ENCODE measurements at regions not wholly inside any gene's neighbourhood (a gene's known extent, or its start where the extent isn't known, plus 50 kb on each side); places are given as distances from the start of the nearest gene placed in this dataset.

DNA sequence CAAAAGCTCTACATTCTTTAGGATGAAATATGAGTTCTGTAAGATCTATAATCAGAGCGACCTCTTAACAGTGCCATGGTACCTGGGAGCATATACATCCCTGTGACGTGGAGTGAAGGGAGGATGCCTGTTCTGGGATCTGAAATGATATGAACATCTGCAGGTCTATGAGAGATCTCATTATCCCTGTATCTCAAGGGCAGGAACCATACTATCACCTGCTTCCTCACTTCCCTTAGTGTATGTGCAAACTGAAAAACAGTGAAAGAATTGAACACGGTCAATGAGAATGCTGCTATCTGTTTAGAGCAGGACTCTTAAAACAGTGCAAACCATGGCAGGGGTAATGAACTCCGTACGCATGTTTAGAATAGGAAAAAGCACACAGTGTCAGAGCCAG, 364.0 kb downstream of the LPIN1 start:
- no peak for DNase-seq (ENCODE audit: low read depth in 2 of 2)

DNA sequence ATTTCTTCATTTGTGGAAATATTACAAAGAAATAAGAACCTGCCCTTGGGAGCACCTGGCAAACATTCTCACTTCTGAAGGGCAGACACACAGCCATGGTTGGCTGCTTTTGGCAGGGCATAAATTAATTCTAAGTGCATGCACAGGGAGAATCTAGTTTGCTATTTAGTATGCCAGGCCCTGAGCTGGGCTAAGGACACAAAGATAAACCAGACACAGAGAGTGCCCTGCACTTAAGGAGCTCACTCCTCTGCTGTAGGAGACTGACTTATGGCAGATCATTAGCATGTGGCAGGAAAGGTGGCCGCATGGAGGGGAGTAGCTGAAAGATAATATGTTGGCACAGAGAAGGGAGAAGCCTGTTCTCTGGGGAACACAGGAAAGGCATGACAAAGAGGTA, 367.0 kb downstream of the LPIN1 start:
- DNase-seq (ENCODE audit: low read depth in 2 of 2) = no peak

DNA sequence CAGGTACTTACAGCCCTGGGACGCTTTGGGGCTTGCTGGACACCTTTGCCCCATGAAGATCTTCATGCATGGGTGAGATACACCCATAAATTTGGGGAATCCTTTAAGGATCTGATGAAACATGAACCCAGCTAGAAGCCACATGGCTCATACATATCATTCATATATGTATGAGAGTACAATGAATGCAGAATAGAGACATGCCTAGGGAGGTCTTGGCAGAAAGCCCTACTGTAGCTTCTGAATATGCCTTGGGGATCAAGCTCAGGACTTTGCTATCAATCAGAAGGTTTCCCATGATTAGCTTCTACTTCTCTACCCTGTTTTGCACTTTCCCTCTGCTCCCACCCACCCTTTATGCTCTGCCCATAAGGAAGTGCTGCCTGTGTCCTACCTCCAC, 368.4 kb downstream of the LPIN1 start:
- DNase-seq (ENCODE audit: low read depth in 2 of 2) = no peak

DNA sequence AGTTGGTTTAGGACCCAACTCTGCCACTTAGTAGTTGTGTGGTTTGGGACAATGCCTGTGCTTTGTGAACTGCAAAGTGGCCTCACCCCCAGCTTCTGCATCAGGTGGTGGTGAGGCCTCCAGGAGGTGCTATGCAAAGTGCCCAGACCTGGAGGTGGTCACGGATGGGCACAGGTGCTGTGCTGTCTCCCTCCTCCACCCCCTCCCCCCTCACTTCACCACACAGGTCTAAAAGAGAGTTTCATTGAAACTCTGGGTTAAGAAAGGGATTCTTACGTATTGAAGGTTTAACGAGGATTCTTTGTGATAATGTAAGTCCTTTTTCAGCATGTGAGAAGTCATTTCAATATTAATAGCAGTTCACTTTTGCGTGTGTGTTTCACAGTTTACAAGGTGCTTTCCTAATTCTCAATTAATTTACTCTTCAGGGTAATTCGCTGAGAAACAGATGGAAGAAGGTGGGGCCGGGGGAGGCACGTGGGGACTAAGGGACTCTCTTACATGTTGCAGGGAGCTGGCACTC, 369.9 kb downstream of the LPIN1 start:
- no peak for DNase-seq (ENCODE audit: low read depth in 2 of 2)

DNA sequence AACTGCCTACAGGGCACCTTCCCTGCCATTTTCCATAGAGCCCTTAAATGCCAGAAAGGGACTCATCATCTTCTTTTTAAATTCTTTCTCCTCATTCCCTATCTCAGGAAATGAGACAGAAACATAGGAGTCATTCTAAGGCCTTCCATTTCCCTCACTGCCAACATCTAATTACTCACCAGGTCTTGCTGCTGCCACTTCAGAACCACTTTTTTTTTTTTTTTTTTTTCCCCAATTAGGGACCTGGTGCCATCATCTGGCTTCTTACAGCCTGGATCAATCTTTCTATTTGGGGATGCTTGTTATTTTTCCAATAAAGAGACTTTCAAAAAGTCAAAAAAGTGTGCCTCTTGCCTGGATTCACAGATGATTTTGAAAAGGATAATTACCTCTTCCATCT, 373.4 kb downstream of the LPIN1 start:
- DNase-seq (ENCODE audit: low read depth in 2 of 2) = no peak

DNA sequence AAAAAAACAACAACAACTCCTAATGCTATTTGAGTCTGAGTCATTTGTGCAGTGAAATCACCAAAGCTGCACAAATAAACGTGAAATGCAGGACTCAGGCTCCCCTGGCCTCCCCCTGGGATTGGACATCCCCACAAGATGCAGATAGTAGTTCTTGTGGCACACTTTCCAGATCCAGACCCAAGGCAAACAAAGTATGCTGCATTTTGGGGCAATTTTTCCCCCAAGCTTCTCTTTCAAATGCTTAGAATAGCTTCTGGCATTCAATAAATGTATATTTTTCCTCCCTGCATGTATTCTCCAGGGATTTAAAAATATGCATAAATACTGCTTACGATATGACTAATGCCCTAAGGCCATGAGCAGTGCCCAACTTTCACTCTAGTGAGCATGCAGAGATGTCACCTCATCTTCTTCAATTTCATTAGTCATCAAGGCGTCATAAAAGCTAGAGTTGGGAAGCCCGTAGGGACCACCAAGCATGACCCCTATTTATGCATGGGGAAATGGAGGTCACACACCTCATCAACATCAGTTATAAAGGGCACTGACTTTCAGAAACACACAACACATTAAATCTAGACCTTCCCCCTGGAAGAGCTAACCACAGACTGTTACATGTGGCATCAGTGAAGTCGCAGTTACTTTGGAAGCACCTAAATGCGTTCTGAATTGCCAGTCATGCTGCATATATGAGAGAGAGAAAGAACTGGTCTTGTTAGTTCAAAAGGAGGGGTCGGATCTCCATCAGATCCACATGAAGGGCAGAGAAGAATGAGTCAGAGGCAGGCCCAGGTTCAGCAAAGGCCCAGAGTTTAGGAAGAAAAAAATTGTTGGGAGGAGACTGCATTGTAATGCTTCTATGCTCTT, 374.1 kb downstream of the LPIN1 start:
- DNase-seq (ENCODE audit: low read depth in 2 of 2) = peak; percentile 72 to 76

DNA sequence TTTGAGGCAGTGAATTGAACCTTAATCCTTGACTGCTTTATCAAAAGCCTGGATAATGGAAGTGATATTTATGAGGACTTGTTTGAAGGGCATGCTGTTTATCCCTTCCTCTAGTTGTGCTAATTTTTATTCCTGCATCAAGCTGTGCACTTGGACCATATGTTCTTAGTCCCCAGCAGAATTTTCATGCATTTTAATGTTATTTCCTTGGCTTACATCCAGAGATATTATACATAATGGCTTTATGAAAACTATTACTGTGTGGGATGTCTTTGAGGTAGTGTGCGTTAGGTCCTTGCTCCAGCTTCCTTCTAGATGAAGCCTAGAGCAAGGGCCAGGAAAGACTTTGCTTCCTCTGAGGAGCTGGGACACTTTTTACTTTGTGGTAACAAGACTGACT, 378.4 kb downstream of the LPIN1 start:
- DNase-seq (ENCODE audit: low read depth in 2 of 2) = no peak

DNA sequence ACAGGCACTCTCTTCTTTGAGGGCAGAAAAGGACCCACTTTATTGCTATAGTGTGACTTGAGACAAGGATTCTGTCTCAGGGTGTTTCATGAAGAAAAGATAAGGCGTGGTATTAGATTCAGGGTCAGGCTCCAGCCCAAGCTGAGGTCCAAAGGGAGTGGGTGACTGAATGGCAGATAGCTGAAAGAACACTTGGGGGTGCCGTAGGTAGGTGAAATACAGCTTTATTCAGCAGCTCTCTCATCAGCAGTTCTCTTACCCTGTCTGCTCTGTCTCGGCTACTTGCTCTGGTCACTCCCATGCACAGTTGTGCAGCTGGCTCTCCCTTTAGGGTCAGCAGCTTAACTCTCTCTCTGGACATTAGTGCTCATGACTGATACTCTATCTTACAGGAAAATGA, 379.9 kb downstream of the LPIN1 start:
- DNase-seq (ENCODE audit: low read depth in 2 of 2) = no peak

DNA sequence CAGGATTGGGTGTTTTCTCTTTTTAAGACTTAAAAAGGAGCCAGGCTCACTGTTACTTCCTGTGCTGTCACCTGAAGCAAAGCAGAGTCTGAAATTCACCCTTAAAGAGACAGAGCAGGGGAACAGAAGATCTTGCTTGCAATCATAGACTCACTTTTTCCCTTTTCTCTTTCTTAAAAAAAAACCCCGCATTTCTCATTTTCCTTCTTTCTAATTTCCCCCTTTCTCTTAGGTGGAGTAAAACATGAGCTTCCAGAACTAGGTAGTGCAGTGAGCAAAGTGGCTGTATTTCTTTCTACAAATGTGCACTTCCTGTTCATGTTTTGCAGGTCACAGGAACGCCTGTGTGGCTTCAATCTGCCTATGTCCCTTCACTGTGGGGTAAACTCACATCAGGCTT, 381.2 kb downstream of the LPIN1 start:
- no peak for DNase-seq (ENCODE audit: low read depth in 2 of 2)

DNA sequence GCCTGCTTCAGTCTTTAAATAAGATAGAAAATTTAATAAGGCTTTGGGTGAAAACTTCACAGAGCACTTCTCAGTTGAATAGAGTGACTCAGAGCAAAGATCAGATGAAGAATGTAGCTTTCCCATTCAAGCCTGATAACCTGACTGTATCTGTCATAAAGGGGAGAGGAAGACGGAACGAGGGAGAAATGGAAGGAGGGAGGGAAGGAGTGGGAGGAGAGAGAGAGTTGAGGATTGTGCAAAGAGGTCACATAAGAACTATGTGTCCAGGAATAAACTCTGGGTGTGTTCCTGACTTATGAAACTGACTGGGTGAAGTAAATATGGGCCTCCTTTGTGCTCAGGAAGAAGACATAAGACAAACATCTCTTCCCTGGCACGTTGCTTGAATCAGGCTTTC, 385.5 kb downstream of the LPIN1 start:
- no peak for DNase-seq (ENCODE audit: low read depth in 2 of 2)

DNA sequence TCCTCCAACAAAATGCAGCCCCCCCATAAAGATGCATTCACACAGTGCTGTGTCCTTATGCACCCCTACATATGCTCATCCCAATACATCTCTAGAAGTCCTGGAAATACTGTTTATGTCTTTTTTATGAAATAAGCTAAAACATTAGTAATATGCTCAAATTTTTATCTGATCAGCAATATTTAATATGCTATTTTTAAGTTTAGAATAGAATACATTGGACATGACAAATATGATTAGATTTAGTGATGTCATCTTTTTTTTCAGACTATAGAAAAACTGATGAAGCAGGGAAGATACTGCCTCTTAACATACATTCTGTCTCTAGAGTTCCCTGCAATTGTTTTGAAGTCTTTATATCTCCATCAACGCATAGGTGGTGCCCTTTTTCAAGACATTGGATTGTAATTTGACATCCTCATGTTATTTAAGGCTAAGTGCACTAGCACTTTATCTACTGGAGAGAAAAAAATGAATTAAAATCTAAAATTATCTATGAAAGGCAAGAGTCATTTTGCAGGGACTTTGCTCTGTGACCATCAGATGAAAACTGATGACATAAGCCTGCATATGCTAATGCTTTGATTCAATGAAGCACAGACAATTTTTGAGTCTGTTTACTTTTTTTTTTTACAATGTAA, 395.3 kb downstream of the LPIN1 start:
- no peak for DNase-seq (ENCODE audit: low read depth in 2 of 2)

DNA sequence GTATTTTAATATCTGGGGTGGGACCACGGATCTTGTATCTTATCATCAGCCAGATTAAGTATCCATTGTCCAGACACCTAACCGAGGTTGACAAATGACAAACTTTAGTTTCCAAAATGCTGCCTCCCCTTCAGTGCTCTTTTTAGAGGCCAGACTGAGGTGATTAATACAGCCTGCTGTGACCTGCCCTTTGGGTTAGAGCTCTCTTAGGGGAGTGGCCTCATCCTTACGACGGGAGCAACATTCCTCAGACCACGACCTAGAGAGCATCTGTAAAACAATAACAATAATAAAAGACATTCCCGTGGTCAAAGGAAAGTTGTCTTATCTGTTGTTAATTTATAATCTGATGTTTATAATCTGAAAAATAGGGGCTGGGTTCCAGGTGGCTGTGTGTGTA, 405.3 kb downstream of the LPIN1 start:
- no peak for DNase-seq (ENCODE audit: low read depth in 2 of 2)

DNA sequence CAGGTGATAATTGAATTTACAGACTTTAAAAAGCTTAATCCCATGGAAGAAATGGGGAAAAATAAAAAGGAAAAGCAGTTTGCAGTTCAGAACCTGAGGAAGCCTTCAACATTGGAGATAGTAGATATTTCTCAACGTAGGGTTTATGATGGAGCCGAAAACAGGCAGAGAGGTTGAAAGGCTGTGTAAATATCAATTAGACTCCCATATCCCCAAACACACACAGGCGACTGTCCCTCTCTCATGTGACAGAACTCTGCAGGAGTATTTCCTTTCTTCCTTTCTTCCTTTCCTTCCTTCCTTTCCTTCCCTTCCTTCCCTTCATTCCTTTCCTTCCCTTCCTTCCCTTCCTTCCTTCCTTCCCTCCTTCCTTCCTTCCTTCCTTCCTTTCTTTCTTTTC, 406.5 kb downstream of the LPIN1 start:
- DNase-seq (ENCODE audit: low read depth in 2 of 2) = no peak

DNA sequence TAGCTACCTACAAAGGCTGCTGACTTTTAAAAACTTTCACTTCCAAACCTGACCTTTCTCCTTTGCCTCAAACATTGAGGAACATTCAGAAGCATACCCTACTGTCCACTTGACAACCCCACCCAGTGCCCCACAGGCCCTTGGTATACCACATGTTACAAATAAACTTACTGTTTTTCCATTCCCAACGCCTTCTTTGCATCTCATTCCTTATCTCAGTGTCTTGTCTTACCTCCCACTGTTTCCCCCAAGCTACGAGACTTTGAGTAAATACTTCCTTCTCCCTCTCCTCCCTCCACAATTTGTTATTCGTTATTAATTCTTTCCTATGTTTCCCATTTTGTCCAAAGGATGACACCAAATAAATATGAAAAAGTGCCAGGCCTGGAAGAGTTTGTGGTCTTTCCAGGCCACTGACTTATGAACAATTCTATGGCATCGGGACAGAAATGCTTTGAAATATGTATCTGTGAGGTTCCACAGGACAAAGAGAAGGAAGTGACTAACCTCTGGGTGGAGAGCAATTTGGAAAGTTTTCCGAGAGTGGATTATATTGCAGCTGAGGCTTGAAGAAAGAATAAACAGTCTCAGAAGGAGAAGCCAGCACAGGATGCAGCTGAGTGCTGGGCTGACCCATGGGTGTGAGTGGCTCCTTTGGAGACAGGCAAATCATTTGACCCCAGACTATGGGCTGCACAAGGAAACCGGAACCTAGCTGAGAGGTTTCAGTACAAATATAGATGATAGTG, 409.0 kb downstream of the LPIN1 start:
- peak; percentile 48 to 50 for DNase-seq (ENCODE audit: low read depth in 2 of 2)

DNA sequence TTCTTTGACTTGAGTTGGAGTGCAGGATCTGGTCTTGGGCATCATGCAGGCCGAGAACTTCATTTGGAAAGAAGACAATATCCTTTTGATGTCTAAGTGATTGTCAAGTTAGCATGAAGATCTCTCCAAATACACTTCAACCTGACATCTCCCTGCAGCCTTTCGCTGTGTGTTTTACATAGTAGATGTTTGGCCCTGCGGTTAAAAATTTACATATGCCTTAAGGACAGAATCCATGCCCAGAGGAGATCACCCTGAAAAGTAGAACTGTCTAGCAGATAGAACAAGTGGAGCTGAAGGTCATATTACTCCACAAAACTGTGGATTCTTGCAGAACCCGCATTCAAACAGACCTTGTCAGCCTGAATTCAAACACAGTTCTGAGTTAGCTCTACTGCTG, 409.9 kb downstream of the LPIN1 start:
- DNase-seq (ENCODE audit: low read depth in 2 of 2) = no peak

DNA sequence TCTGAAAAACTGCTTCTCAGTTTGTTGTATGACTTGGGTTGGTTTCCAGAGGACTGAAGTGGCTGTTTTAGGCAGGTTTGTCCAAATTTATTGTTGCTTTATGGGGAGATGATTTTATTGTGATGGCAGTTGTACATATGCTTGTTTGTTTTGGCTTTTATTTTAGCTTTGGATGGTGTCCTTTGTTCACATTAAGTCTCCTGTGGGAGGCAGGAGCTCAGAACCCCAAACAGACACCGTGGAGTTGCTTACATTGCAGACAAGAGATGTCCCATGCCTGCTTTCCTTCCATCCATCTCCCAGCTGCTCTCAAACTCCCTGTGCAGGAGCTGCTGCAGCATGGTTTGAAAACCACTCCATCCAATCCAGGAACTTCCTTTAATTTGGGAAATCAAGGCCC, 414.7 kb downstream of the LPIN1 start:
- DNase-seq (ENCODE audit: low read depth in 2 of 2) = no peak

DNA sequence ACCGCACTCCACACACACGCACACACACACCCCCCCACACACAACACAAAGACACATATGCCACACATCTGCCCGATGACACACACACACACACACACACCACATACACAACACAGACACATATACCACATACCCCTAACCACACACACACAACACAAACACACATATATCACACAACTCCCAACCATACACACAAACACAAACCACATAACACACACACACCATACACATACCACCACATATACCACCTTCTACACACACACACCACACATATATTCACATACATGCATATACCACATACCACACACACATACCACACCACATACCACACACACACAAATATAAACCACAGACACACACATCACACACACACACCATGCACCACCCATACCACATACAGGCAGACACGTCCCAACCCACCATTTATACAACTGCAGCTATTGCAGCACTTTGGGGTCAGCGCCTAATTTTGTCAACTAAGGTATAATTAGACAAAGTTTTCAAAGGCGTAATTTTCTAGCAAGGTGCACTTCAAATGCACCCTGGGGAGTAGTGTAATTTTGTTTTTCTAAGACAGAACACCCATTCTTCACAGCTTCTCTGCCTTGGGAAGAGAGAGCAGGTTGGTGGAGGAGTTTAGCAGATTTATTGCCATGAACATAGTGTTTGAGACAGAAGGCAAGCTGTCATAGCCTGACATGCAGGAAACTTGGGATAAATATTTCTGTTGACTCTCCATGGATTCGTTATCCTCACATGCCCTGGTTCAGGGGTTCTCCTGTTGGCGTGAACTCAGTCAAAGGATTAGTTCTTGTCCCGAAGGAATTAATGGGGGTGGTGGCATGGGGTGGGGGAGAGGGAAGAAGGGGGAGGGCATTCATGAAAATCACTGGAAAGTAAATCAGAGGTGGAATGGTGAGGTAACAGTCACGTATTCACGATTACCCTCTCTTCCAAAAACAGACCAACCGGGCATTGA, 416.1 kb downstream of the LPIN1 start:
- no peak for DNase-seq (ENCODE audit: low read depth in 2 of 2)

DNA sequence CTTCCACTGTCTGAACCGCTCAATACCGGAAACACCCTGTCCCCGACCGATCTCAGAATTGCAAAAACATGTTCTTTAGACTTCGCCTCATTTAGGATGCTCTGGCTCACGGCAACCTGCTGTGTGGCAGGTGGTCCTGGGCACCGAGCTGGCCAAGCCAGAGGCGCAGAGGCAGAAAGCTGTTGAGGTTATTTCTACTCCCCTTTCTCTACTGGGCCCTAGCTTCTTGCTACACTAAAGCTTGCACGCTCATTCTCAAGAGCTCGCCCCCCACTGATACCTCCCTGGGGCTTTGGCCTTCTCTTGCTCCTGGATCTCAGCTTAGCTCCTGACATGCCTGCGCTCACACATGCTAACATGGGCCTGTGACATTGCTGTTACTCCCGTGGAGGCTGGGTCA, 417.4 kb downstream of the LPIN1 start:
- no peak for DNase-seq (ENCODE audit: low read depth in 2 of 2)

DNA sequence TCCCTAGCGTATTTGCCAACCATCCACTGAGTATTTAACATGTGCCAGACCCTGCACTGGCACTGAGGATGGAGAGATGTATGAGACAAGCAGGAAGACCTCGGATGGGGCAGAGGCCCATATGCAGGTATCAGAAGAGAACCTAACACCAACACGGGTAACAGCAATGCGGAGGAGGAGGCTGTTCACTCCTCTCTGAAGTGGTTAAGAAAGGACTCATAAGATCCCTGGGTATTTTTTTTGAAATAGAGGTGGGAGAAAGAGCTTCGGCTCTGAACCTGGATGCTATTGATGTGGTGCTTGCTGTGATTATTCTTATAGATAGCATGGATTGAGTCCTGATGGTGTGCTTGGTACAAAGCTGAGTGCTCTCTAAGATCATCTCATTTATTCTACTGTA, 418.3 kb downstream of the LPIN1 start:
- no peak for DNase-seq (ENCODE audit: low read depth in 2 of 2)

DNA sequence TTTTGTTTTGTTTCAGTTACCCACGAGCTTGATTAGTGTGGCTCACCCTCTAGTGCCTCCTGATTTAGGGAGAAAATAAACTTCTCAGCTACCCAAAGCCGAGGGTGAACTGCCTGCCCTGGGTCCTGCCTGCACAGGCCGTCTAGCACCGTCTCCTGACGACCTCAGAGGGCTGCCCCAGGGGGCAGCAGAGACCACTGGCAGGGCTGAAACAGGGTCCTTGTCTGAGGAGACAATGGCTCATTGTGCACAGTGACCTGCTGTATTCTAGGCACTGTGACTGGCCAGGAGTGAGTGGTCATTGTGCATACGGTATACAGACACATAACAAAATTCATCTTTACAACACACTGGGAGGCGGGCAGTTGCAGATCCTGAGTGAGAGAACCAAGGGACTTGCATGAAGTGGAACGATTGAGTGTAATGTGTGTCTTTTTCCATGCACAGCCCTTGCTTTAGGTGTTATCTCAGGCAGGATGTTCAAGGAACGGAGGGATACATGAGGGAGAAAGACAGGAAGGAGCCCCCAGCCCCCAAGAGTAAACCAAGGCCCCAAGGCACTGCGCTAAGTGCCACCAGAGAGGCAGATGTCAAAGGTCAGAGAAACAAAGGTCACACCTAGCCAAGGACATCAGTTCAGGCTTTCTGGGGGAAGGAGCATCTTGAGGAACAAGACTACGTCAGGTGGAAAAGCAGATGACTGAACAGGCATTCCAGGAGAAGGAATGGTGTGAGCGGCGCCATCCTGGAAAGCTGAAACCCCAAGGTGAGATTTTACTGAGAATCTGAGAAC, 421.3 kb downstream of the LPIN1 start:
- no peak for DNase-seq (ENCODE audit: low read depth in 2 of 2)

DNA sequence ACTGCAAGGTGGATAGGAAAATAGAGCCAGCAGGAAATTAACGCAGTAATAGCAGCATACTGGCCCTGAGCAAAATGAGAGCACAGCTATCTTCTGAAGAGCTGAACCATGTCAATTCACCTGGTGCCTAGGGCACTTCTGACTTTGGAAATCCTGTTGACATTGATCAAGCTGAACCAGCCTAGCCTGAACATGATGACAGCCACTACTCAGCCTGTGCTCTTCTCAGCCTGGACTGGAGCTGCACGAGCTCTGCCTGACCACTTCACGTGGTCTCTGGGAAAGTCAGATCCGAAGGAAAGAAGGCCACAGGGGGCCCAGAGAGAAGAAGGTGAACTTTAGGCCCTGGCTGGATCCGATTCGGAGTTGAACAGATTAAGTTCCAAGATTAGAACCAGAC, 421.9 kb downstream of the LPIN1 start:
- no peak for DNase-seq (ENCODE audit: low read depth in 2 of 2)

All from fibroblast of skin of left biceps (primary cell).